ENCODE measurements at regions not wholly inside any gene's neighbourhood (a gene's known extent, or its start where the extent isn't known, plus 50 kb on each side); places are given as distances from the start of the nearest gene placed in this dataset.

DNA sequence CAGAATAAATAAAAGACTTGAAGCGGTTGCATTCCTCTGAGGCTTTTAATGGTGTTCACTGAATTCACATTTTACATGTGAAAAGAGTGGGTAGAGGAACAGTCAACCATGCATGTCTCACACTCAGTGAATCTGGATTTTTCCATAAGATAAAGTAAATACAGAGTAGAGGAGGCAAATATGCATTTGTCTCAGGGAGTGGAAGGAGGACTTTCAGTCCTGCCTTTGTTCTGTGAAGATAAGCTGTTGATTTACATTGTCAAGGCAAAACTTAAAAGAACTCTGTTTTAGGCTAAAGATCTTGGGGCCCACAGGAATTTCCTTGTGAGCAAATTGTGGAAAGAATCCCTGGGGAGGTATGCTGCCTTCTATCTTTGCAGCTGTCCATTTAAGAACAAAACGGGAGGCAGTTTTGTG, 825.3 kb upstream of the MBL2 start:
- Histone ChIP-seq H3K4me3 (no peak overlapping the region), H3K36me3 (no peaks in the 10 kb centered on the region), H3K4me1 (no peaks in the 10 kb centered on the region), H3K27me3 (no peaks in the 10 kb centered on the region), H3K9me3 (no peaks in the 10 kb centered on the region), H3K27ac (no peak overlapping the region)
- no peak for DNase-seq (ENCODE audit: low spot score)
- TF ChIP-seq, protein P1, sequence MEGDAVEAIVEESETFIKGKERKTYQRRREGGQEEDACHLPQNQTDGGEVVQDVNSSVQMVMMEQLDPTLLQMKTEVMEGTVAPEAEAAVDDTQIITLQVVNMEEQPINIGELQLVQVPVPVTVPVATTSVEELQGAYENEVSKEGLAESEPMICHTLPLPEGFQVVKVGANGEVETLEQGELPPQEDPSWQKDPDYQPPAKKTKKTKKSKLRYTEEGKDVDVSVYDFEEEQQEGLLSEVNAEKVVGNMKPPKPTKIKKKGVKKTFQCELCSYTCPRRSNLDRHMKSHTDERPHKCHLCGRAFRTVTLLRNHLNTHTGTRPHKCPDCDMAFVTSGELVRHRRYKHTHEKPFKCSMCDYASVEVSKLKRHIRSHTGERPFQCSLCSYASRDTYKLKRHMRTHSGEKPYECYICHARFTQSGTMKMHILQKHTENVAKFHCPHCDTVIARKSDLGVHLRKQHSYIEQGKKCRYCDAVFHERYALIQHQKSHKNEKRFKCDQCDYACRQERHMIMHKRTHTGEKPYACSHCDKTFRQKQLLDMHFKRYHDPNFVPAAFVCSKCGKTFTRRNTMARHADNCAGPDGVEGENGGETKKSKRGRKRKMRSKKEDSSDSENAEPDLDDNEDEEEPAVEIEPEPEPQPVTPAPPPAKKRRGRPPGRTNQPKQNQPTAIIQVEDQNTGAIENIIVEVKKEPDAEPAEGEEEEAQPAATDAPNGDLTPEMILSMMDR (IDR thresholded peaks at IDR 0.05) = no peak

DNA sequence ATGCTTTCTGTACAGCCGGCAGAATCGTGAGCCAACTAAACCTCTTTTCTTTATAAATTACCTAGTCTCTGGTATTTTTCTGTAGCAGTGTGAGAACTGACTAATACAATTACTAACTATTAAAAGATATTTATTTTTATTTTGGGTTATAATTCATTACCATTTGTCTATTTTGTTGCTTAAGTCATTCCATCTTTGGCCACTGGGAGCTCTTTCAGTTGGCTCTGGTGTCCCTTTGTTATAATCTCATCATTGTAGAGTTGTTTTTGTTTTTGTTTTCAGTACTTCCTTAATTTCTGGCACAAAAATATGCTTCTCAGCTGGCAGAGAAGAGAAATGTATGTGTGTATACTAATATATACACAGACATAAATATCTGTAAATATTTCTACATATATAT, 807.9 kb upstream of the MBL2 start:
- Histone ChIP-seq H3K27me3 (no peaks in the 10 kb centered on the region), H3K4me1 (no peaks in the 10 kb centered on the region), H3K27ac (no peak overlapping the region), H3K9me3 (no peaks in the 10 kb centered on the region), H3K4me3 (no peak overlapping the region), H3K36me3 (no peaks in the 10 kb centered on the region)
- TF ChIP-seq, protein P1 (IDR thresholded peaks at IDR 0.05) = no peak
- no peak for DNase-seq (ENCODE audit: low spot score)

DNA sequence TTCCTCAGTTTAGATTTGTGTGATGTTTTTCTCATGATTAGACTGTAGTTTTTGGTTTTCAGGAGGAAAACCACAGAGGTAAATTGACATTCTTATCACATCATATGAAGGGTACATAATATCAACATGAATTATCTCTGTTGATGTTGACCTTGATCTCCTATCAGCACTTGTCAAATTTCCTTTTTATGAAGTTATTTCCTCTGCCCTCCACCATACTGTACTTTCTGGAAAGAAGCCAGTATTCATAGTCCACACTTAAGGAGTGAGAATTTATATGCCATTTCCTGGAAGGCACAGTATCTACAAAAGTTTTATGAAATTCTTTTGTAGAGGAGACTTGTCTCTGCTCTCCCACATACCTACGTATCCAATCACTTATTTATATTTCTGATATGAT, 807.2 kb upstream of the MBL2 start:
- Histone ChIP-seq H3K9me3 (no peaks in the 10 kb centered on the region), H3K27ac (no peak overlapping the region), H3K27me3 (no peaks in the 10 kb centered on the region), H3K4me3 (no peak overlapping the region), H3K4me1 (no peaks in the 10 kb centered on the region), H3K36me3 (no peaks in the 10 kb centered on the region)
- no peak for DNase-seq (ENCODE audit: low spot score)
- TF ChIP-seq, protein P1 (IDR thresholded peaks at IDR 0.05) = no peak

DNA sequence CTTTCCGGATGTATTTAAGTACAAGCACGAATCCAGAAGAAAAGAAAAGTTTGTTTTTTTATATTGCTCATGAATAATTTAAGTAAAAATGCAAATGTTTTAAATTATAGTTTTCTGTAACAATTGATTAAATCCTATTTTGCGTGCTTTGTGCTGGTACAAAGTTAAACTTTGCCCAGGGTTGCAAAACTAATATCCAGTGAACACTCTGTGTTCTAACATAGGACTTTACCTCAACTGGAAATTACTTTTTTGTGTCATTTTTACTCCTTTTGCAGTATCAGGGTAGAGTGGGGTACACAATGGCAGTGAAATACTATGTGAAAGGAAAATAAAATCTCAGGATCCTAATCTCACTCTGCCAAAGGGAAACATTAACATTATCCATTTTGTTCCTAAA, 801.4 kb upstream of the MBL2 start:
- no peak for DNase-seq (ENCODE audit: low spot score)
- TF ChIP-seq, protein P1 (IDR thresholded peaks at IDR 0.05) = no peak
- H3K9me3 ChIP-seq = no peaks in the 10 kb centered on the region
- no peaks in the 10 kb centered on the region for H3K4me1 ChIP-seq
- H3K27me3 ChIP-seq = no peaks in the 10 kb centered on the region
- H3K27ac ChIP-seq = no peak overlapping the region
- H3K36me3 ChIP-seq = no peaks in the 10 kb centered on the region
- H3K4me3 ChIP-seq = no peak overlapping the region

DNA sequence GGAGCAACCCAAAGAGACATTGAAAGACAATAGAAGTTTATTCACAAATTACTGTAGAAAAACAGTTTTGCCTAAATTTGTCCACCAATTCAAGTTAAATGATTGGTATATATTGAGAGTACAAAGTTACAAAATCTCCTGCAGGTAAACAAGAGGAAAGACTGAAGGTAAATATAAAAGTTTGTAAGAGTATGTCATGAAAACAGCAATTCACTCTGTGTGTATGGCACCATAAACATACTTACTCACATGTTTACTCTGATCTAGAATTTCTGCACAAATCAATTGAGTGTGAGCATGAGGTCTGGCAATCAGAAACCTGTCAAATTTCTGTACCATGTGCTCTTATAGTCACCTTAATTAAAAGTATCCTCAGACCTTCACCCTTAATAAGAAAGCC, 800.9 kb upstream of the MBL2 start:
- Histone ChIP-seq H3K4me3 (no peak overlapping the region), H3K9me3 (no peaks in the 10 kb centered on the region), H3K36me3 (no peaks in the 10 kb centered on the region), H3K27me3 (no peaks in the 10 kb centered on the region), H3K27ac (no peak overlapping the region), H3K4me1 (no peaks in the 10 kb centered on the region)
- TF ChIP-seq, protein P1 (IDR thresholded peaks at IDR 0.05) = no peak
- no peak for DNase-seq (ENCODE audit: low spot score)

DNA sequence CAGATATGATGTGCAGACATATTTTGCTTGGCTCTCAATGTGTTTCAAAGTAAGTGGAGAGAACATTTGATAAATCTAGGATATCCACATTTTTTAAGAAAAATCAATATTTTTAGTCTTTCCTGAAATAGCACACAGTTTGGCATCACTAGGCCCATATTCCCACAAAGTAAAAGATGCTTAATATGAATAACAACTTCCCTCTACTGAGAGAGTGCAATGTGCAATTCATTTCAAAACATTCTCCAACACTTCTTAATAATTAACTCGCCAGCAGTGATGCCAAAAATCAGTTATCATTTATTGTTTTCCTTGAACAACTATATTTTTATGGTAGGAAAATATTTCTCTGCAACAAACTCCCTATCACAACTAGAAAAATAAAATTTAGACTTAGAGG, 800.2 kb upstream of the MBL2 start:
- TF ChIP-seq, protein P1 (IDR thresholded peaks at IDR 0.05) = no peak
- Histone ChIP-seq H3K36me3 (no peaks in the 10 kb centered on the region), H3K4me3 (no peak overlapping the region), H3K27ac (no peak overlapping the region), H3K9me3 (no peaks in the 10 kb centered on the region), H3K4me1 (no peaks in the 10 kb centered on the region), H3K27me3 (no peaks in the 10 kb centered on the region)
- DNase-seq (ENCODE audit: low spot score) = no peak

Data from right atrium auricular region (tissue), 2 donors.